Breast epithelium (tissue), 3 donors: ENCODE measurements at regions not wholly inside any gene's neighbourhood (a gene's known extent, or its start where the extent isn't known, plus 50 kb on each side); places are given as distances from the start of the nearest gene placed in this dataset.

ENCODE experiments used
- CTCF ChIP-seq, 3 donors: fragments of 450-650 bp; IDR thresholded peaks; one replicate each; pipeline ENCODE4 v1.5.1; 2016 to 2017; ENCODE audit warnings: antibody characterized with exemption in 3 of 3, mild to moderate bottlenecking in 3 of 3, moderate library complexity in 3 of 3
- POLR2AphosphoS5 ChIP-seq, 3 donors: sonication (generic); formaldehyde crosslinking; IDR thresholded peaks; one replicate each; pipeline ENCODE4 v1.6.1; 2017; ENCODE audit warnings: antibody characterized with exemption in 3 of 3

- TF ChIP-seq CTCF (IDR thresholded peaks at IDR 0.05) (no peak), POLR2AphosphoS5 (IDR thresholded peaks at IDR 0.05) (no peak)
Measured at GRCh38 chr2:224162122-224162521, 123.0 kb upstream of the SERPINE2 start.
